NT2/D1 (cell line): ENCODE measurements at regions not wholly inside any gene's neighbourhood (a gene's known extent, or its start where the extent isn't known, plus 50 kb on each side); places are given as distances from the start of the nearest gene placed in this dataset.

ENCODE experiments used
- SUZ12 ChIP-seq: IDR thresholded peaks from 2 replicates; pipeline ENCODE4 v1.6.1; 2011; ENCODE audit not compliant: insufficient read length, insufficient read depth; ENCODE audit errors: extremely low read depth
- ZNF274 ChIP-seq: IDR thresholded peaks from 2 replicates; pipeline ENCODE4 v1.6.1; 2011; ENCODE audit warnings: mild to moderate bottlenecking, low read depth, low read length

DNA sequence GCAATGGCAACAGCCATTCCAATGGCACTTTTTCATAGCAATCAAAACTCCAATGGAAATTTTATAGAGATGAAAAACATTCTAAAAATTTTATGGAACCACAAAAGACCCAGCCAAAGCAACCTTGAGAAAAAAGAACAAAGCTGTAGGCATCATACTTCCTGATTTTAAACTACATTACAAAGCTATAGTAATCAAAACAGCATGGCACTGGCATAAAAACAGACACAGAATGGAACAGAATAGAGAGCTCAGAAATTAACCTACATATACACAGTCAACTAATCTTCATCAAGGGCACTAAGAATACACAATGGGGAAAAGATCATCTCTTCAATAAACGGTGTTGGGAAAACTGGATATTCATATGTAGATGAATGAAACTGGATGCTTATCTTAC is 401.5 kb downstream of the NPHP4 start:
- no peak for TF ChIP-seq ZNF274
- no peak for TF ChIP-seq SUZ12
